Activated CD4-positive, CD25-positive, alpha-beta regulatory T cell treated with anti-CD3 and anti-CD28 coated beads, Interleukin-2, amount 50 U/mL, for 24 hours (primary cell): ENCODE measurements at regions not wholly inside any gene's neighbourhood (a gene's known extent, or its start where the extent isn't known, plus 50 kb on each side); places are given as distances from the start of the nearest gene placed in this dataset.
"Not testable (repeated sequence)": the region's sequence is repeated elsewhere in the genome, so short reads cannot be mapped to it uniquely, and the experiment has no call there.

Experiments used
- ATAC-seq, 2 donors: fragments of 150-1000 bp; cut with Tn5 transposase; one replicate each; pipeline ENCODE4 v1.10.0; 2021; ENCODE audit warnings: mild to moderate bottlenecking in 1 of 2, moderate library complexity in 1 of 2

- no peak for ATAC-seq
These were observed 116.9 kb upstream of the CHST15 start for GRCh38 chr10:124210263-124210662.

- ATAC-seq = no peak
These were observed 114.0 kb upstream of the CHST15 start for GRCh38 chr10:124207391-124207790.

GRCh38 chr10:124206616-124207015 is 113.2 kb upstream of the CHST15 start:
- no peak for ATAC-seq

- ATAC-seq = no peak
These were observed 112.0 kb upstream of the CHST15 start for GRCh38 chr10:124205432-124205831.

- ATAC-seq = no peak
These were observed 111.3 kb upstream of the CHST15 start for GRCh38 chr10:124204726-124205125.

GRCh38 chr10:124200011-124200410 is 106.6 kb upstream of the CHST15 start:
- no peak for ATAC-seq

- ATAC-seq = no peak
These were observed 105.5 kb upstream of the CHST15 start for GRCh38 chr10:124198871-124199270.

GRCh38 chr10:124198125-124198501 is 104.7 kb upstream of the CHST15 start:
- ATAC-seq = no peak

GRCh38 chr10:124197371-124198124 is 104.2 kb upstream of the CHST15 start:
- ATAC-seq = no peak

GRCh38 chr10:124196659-124197058 is 103.3 kb upstream of the CHST15 start:
- no peak for ATAC-seq

- no peak for ATAC-seq
These were observed 100.9 kb upstream of the CHST15 start for GRCh38 chr10:124194199-124194824.

GRCh38 chr10:124193309-124193696 is 99.9 kb upstream of the CHST15 start:
- no peak for ATAC-seq

GRCh38 chr10:124192664-124193308 is 99.4 kb upstream of the CHST15 start:
- ATAC-seq = not testable (repeated sequence)

GRCh38 chr10:124190476-124190875 is 97.1 kb upstream of the CHST15 start:
- not testable (repeated sequence) for ATAC-seq

- no peak for ATAC-seq
These were observed 93.6 kb upstream of the CHST15 start for GRCh38 chr10:124186956-124187355.

- ATAC-seq = no peak
These were observed 91.7 kb upstream of the CHST15 start for GRCh38 chr10:124185084-124185483.

GRCh38 chr10:124184208-124184830 is 90.9 kb upstream of the CHST15 start:
- ATAC-seq = no peak

GRCh38 chr10:124183617-124184016 is 90.2 kb upstream of the CHST15 start:
- ATAC-seq = no peak

- ATAC-seq = no peak
These were observed 88.7 kb upstream of the CHST15 start for GRCh38 chr10:124182088-124182541.

GRCh38 chr10:124181656-124182055 is 88.3 kb upstream of the CHST15 start:
- ATAC-seq = no peak

- no peak for ATAC-seq
These were observed 87.7 kb upstream of the CHST15 start for GRCh38 chr10:124180947-124181549.

GRCh38 chr10:124180044-124180745 is 86.8 kb upstream of the CHST15 start:
- no peak for ATAC-seq
